Esophagus squamous epithelium (tissue), 5 donors: ENCODE measurements at regions not wholly inside any gene's neighbourhood (a gene's known extent, or its start where the extent isn't known, plus 50 kb on each side); places are given as distances from the start of the nearest gene placed in this dataset.

ENCODE experiments used
- DNase-seq: peaks from one replicate; lab custom pipeline; 2025; lab: John Stamatoyannopoulos, UW
- H3K27ac ChIP-seq, 4 donors: fragments of 200-600 bp; sonication (generic); one replicate each; pipeline ENCODE4 v1.5.1; 2016 to 2019; ENCODE audit warnings: mild to moderate bottlenecking in 1 of 4
- H3K27me3 ChIP-seq, 4 donors: fragments of 200-600 bp; sonication (generic); 1 replicate in 3 of 4; 2 replicates in 1 of 4; pipeline versions ENCODE4 v1.5.1 to v1.6.0; 2017 to 2021; ENCODE audit warnings: antibody characterized with exemption in 1 of 4
- H3K36me3 ChIP-seq, 3 donors: fragments of 200-600 bp; sonication (generic); one replicate each; pipeline ENCODE4 v1.5.1; 2016 to 2019
- H3K4me1 ChIP-seq, 3 donors: fragments of 200-600 bp; sonication (generic); one replicate each; pipeline ENCODE4 v1.5.1; 2017 to 2019
- H3K4me3 ChIP-seq, 4 donors: fragments of 200-600 bp; sonication (generic); 1 replicate in 3 of 4; 2 replicates in 1 of 4; pipeline ENCODE4 v1.5.1; 2016 to 2019; ENCODE audit warnings: mild to moderate bottlenecking in 2 of 4, moderate library complexity in 1 of 4
- H3K9me3 ChIP-seq, 3 donors: fragments of 200-600 bp; sonication (generic); one replicate each; pipeline ENCODE4 v1.5.1; 2016 to 2019
- CTCF ChIP-seq, 6 experiments: fragments of 450-650 bp in 4 of 6; fragments of 200-600 bp in 2 of 6; sonication (generic) in 2 of 6; IDR thresholded peaks; one replicate each; pipeline ENCODE4 v1.5.1; 2016 to 2019; ENCODE audit warnings: antibody characterized with exemption in 6 of 6, mild to moderate bottlenecking in 4 of 6, moderate library complexity in 4 of 6
- POLR2A ChIP-seq, 4 donors: fragments of 450-650 bp; IDR thresholded peaks; one replicate each; pipeline ENCODE4 v1.6.1; 2017; ENCODE audit warnings: antibody characterized with exemption in 4 of 4, mild to moderate bottlenecking in 4 of 4, moderate library complexity in 3 of 4
- WGBS, 2 donors: methylation state at CpG; one replicate each; pipeline ENCODE4 v1.1.5; 2018; 5-methylcytosine and 5-hydroxymethylcytosine counted together
- intact Hi-C: fragments of 100-400 bp; cut with DNase I; formaldehyde crosslinking; loops from one replicate; pipeline ENCODE4 v1.15.0; 2022
- donor health status: DM: yes; HTN: yes; CAD: no.

DNA sequence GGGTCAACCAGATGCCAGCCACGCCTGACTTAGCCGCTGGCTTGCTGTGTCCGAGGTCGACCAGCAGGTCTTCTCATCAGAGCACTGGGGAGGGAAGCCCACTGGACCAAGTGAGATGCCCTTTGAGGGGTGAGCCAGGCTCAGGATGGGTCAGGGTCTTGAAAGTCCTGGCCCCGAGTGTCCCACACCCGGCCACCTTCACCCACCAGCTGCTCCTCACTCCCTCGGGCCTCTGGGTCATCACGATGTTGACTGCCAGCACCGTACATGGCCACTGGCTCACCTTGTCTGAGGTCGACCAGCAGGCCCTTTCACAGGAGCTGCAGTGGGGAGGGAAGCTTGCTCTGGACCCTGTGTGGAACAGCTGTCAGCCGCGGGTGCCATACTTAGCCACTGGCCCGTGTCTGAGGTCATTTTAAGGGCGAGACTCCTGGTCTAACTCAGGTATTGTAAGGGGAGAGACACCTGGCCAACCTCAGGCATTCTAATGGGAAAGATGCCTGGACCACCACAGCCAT, 1361.3 kb downstream of the UQCRFS1 start:
- Histone ChIP-seq H3K36me3 (no peaks in the 10 kb centered on the region), H3K27ac (no peak overlapping the region), H3K4me1 (no peaks in the 10 kb centered on the region), H3K4me3 (no peak overlapping the region), H3K27me3 (no peaks in the 10 kb centered on the region), H3K9me3 (peaks cover 0 to 61% (median 42%) of the 10 kb centered on the region in 3 donors)
- TF ChIP-seq POLR2A (IDR thresholded peaks at IDR 0.05) (no peak), CTCF (IDR thresholded peaks at IDR 0.05) (no peak)
- intact Hi-C loops: no loop called here
- no CpG with 5 or more reads among the region's 14 CpGs for WGBS, 2 donors
- DNase-seq: no peak

DNA sequence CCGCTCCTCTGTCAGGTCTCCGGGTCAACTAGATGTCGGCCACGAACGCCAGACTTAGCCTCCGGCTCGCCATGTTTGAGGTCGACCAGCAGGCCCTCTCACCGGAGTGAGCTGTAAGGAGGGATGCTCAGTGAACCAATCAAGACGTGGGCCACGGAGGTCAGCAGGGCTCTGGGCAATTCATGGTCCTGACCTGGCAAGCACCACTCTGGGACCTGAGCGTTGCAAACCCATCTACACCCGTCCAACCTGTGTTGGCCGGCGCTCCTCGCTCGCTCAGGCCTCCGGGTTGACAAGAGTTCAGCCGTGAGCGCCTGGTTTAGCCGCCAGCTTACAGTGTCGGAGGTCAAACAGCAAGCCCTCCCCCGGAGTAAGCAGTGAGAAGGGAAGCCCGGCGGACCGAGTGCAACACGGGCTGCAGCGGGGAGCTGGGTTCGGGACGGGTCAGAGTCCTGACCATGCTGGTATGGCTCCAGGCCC, 1361.9 kb downstream of the UQCRFS1 start:
- no peak overlapping the region for H3K4me3 ChIP-seq
- no peak overlapping the region for H3K27ac ChIP-seq
- no peaks in the 10 kb centered on the region for H3K36me3 ChIP-seq
- no peak for DNase-seq
- TF ChIP-seq CTCF (IDR thresholded peaks at IDR 0.05) (no peak), POLR2A (IDR thresholded peaks at IDR 0.05) (no peak)
- H3K27me3 ChIP-seq: no peaks in the 10 kb centered on the region
- intact Hi-C loops: no loop called here
- H3K9me3 ChIP-seq: peaks cover 0 to 65% (median 47%) of the 10 kb centered on the region in 3 donors
- no peaks in the 10 kb centered on the region for H3K4me1 ChIP-seq
- WGBS, 2 donors: 98% methylated on average over 11 of the region's 30 CpGs; no CpG with 5 or more reads in 1 of the 2 donors

DNA sequence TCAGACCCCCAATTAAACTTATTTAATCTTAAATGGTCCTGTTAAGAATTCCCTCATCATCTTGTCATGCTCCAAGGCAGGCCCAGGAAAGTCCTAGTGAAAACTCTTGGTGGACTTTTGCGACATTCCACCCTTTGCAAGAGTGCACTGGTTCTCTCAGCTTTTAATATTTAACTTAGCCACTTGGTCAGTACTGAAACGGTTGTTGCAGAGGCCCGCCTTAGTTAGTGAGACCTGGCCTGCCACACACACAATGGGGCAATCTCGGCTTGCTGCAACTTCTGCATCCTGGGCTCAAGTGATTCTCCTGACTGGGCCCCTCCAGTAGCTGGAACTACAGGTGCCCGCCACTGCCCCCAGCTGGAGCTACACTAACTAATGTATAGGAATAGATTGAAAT, 1366.0 kb downstream of the UQCRFS1 start:
- Histone ChIP-seq H3K4me1 (no peaks in the 10 kb centered on the region), H3K27ac (no peak overlapping the region), H3K4me3 (no peak overlapping the region), H3K36me3 (no peaks in the 10 kb centered on the region), H3K9me3 (peaks cover 0 to 58% (median 47%) of the 10 kb centered on the region in 3 donors), H3K27me3 (no peaks in the 10 kb centered on the region)
- 75 to 78% methylated on average over 5 of the region's 5 CpGs for WGBS, 2 donors
- TF ChIP-seq CTCF (IDR thresholded peaks at IDR 0.05) (no peak), POLR2A (IDR thresholded peaks at IDR 0.05) (no peak)
- intact Hi-C loops: no loop called here
- DNase-seq: no peak

- Histone ChIP-seq H3K27ac (no peak overlapping the region), H3K36me3 (no peaks in the 10 kb centered on the region), H3K9me3 (peaks cover 0 to 44% (median 31%) of the 10 kb centered on the region in 3 donors), H3K4me1 (no peaks in the 10 kb centered on the region), H3K4me3 (no peak overlapping the region), H3K27me3 (no peaks in the 10 kb centered on the region)
- DNase-seq: no peak
- no peak for TF ChIP-seq CTCF (IDR thresholded peaks at IDR 0.05)
- TF ChIP-seq POLR2A (IDR thresholded peaks at IDR 0.05): no peak
- intact Hi-C loops: no loop called here
- WGBS, 2 donors: 79 to 84% methylated on average over 5 to 6 of the region's 6 CpGs
Observed at GRCh38 chr19:27844261-27844660, 1368.7 kb downstream of the UQCRFS1 start.

GRCh38 chr19:27843861-27844260, 1369.1 kb downstream of the UQCRFS1 start:
- no peak for TF ChIP-seq POLR2A (IDR thresholded peaks at IDR 0.05)
- TF ChIP-seq CTCF (IDR thresholded peaks at IDR 0.05): no peak
- Histone ChIP-seq H3K4me1 (no peaks in the 10 kb centered on the region), H3K27me3 (no peaks in the 10 kb centered on the region), H3K36me3 (no peaks in the 10 kb centered on the region), H3K9me3 (peaks cover 0 to 44% (median 27%) of the 10 kb centered on the region in 3 donors), H3K4me3 (no peak overlapping the region), H3K27ac (no peak overlapping the region)
- DNase-seq: no peak
- intact Hi-C loops: no loop called here
- WGBS, 2 donors: 88 to 89% methylated on average over 3 of the region's 3 CpGs
